ENCODE measurements at regions not wholly inside any gene's neighbourhood (a gene's known extent, or its start where the extent isn't known, plus 50 kb on each side); places are given as distances from the start of the nearest gene placed in this dataset.

GRCh38 chr14:94944636-94945258 is 174.8 kb upstream of the GSC start:
- no peak for TF ChIP-seq CTCF (IDR thresholded peaks at IDR 0.05)
- TF ChIP-seq POLR2A (IDR thresholded peaks at IDR 0.05): no peak

Measured in right lobe of liver (tissue), 4 donors.